GM12878 (cell line): ENCODE measurements at regions not wholly inside any gene's neighbourhood (a gene's known extent, or its start where the extent isn't known, plus 50 kb on each side); places are given as distances from the start of the nearest gene placed in this dataset.

ENCODE experiments used
- BHLHE40 ChIP-seq, 2 experiments: fragments of 450-650 bp in 1 of 2; IDR thresholded peaks; 2 replicates each; pipeline ENCODE4 v1.6.1; 2011 to 2017; ENCODE audit warnings: low read depth in 2 of 2, borderline replicate concordance in 1 of 2, improper control_type of control experiment in 1 of 2, low read length in 1 of 2, mild to moderate bottlenecking in 1 of 2
- CHD1 ChIP-seq: IDR thresholded peaks from 2 replicates; pipeline ENCODE4 v1.6.1; 2012; ENCODE audit warnings: low read depth, low read length, improper control_type of control experiment
- NFXL1 ChIP-seq: fragments of 450-650 bp; IDR thresholded peaks from 2 replicates; pipeline ENCODE4 v1.6.1; 2017; ENCODE audit warnings: antibody characterized with exemption, mild to moderate bottlenecking, borderline replicate concordance
- NRF1 ChIP-seq: conservative IDR thresholded peaks from 2 replicates; pipeline ENCODE4 v1.6.1; 2011; ENCODE audit warnings: mild to moderate bottlenecking, low read depth, low read length, improper control_type of control experiment
- TF ChIP-seq, protein P1 (sequence below), 3 experiments: IDR thresholded peaks in 2 of 3; conservative IDR thresholded peaks in 1 of 3; 2 replicates each; pipeline ENCODE4 v1.5.1; 2011; ENCODE audit warnings: low read depth in 3 of 3, low read length in 3 of 3, mild to moderate bottlenecking in 3 of 3, control low read depth in 2 of 3, moderate library complexity in 2 of 3, inconsistent platforms in 1 of 3, mixed read lengths in 1 of 3; ENCODE audit not compliant: control insufficient read depth in 2 of 3, insufficient read depth in 1 of 3; ENCODE audit errors: extremely low read depth in 1 of 3

DNA sequence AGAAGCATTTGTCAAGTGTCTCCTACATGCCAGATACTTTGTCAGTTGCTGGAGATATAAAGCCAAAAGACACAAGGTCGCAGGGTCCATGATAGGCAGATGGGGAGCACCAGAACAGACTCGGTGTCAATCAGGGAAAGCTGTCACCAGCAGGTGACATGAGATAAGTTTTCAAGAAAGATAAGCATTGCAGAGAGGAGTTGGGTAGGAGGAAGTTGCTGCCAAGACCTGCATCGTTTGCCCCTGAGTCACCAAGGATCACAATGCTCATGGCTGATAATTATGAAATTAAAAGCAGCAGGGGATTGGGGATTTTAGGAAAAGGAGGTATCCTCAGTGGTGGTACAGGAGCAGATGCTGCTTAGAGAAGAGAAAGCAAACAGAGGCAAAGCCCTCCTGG, 551.1 kb upstream of the CDH11 start:
- TF ChIP-seq, protein P1, sequence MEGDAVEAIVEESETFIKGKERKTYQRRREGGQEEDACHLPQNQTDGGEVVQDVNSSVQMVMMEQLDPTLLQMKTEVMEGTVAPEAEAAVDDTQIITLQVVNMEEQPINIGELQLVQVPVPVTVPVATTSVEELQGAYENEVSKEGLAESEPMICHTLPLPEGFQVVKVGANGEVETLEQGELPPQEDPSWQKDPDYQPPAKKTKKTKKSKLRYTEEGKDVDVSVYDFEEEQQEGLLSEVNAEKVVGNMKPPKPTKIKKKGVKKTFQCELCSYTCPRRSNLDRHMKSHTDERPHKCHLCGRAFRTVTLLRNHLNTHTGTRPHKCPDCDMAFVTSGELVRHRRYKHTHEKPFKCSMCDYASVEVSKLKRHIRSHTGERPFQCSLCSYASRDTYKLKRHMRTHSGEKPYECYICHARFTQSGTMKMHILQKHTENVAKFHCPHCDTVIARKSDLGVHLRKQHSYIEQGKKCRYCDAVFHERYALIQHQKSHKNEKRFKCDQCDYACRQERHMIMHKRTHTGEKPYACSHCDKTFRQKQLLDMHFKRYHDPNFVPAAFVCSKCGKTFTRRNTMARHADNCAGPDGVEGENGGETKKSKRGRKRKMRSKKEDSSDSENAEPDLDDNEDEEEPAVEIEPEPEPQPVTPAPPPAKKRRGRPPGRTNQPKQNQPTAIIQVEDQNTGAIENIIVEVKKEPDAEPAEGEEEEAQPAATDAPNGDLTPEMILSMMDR (IDR thresholded peaks at IDR 0.05 in 2 of 3, conservative IDR thresholded peaks at IDR 0.05 in 1 of 3; ENCODE audit: control insufficient read depth in 2 of 3, extremely low read depth in 1 of 3, insufficient read depth in 1 of 3, low read depth in 3 of 3, low read length in 3 of 3) = no peak
- TF ChIP-seq NRF1 = no peak
- TF ChIP-seq CHD1 = no peak
- TF ChIP-seq BHLHE40 (IDR thresholded peaks at IDR 0.05; ENCODE audit: borderline replicate concordance in 1 of 2, low read depth in 2 of 2, low read length in 1 of 2) = no peak
- TF ChIP-seq NFXL1 = no peak
